Large intestine (tissue), 3 donors: ENCODE measurements at regions not wholly inside any gene's neighbourhood (a gene's known extent, or its start where the extent isn't known, plus 50 kb on each side); places are given as distances from the start of the nearest gene placed in this dataset.
A peak's percentile ranks its signal among the peaks of the same experiment; 100 is the strongest.
"Not testable (repeated sequence)": the region's sequence is repeated elsewhere in the genome, so short reads cannot be mapped to it uniquely, and the experiment has no call there.

Experiments
- DNase-seq, 2 donors: peaks; one replicate each; pipeline versions ENCODE4 v3.0.0 to v3.0.0-alpha.2; 2013
- H3K27ac ChIP-seq: one replicate; pipeline ENCODE4 v1.5.1; 2013; ENCODE audit warnings: low read length
- H3K27me3 ChIP-seq: 2 replicates; pipeline ENCODE4 v1.6.1; 2013; ENCODE audit warnings: low read length; ENCODE audit not compliant: control insufficient read depth, insufficient read depth
- H3K36me3 ChIP-seq: 2 replicates; pipeline ENCODE4 v1.6.1; 2013; ENCODE audit warnings: low read length; ENCODE audit not compliant: control insufficient read depth, insufficient read depth
- H3K4me1 ChIP-seq: one replicate; pipeline ENCODE4 v1.6.1; 2013; ENCODE audit warnings: low read length; ENCODE audit not compliant: control insufficient read depth, insufficient read depth
- H3K4me3 ChIP-seq: one replicate; pipeline ENCODE4 v1.5.1; 2013; ENCODE audit warnings: low read length
- H3K9me3 ChIP-seq: one replicate; pipeline ENCODE4 v1.6.1; 2013; ENCODE audit warnings: mild to moderate bottlenecking, low read depth, low read length, moderate library complexity; ENCODE audit not compliant: control insufficient read depth
- WGBS: methylation state at CpG from one replicate; pipeline ENCODE4 v1.1.5; 2013; ENCODE audit warnings: low lambda C conversion rate; ENCODE audit not compliant: insufficient coverage; 5-methylcytosine and 5-hydroxymethylcytosine counted together

DNA sequence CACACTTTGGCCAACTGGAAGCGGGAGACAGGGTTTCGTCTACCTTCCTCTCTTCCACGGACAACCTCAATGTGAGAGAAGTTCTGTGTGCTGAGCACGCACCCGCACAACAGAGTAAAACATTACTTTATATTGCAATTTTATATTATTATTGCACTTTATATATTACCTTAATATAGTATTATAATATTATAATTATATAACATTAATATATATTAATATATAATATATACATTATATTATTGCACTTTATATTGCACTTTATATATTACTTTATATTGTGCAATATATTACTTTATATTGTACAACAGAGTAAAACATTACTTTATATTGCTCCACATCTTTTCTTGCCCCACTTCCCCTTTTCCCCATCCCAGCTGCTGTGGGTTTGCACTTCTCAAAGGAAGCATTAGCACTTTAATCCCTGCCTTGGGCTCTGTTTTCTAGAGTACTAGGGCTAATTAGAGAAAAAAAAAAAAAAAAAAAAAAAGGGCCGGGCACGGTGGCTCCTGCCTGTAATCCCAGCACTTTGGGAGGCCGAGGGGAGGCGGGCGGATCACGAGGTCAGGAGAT is 76.4 kb upstream of the SLC4A7 start:
- Histone ChIP-seq H3K4me3 (no peak overlapping the region), H3K36me3 (no peaks in the 10 kb centered on the region), H3K27me3 (no peaks in the 10 kb centered on the region), H3K4me1 (no peaks in the 10 kb centered on the region), H3K9me3 (no peaks in the 10 kb centered on the region), H3K27ac (no peak overlapping the region)
- whole genome bisulfite sequencing = no CpG with 5 or more reads among the region's 11 CpGs
- no peak for DNase-seq

DNA sequence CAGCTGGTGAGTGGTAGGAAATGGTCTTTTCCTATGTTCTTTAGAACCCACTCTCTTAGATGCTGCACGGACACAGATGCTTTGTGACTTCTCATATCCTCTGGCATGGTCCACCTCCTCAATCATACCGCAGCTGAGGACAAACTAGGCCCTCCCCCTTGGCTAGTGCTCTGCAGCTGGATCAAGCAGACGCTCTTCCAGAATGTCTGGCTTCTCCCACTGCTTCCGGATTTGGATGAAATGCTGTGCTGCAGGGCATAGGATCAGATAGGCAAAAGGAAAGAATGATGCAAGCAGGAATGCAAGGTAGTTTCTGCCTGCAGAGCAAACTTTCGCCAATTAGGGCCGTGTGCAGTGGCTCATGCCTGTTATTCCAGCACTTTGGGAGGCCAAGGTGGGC is 75.7 kb upstream of the SLC4A7 start:
- WGBS = no CpG with 5 or more reads among the region's 6 CpGs
- Histone ChIP-seq H3K4me1 (no peaks in the 10 kb centered on the region), H3K27ac (no peak overlapping the region), H3K4me3 (no peak overlapping the region), H3K27me3 (no peaks in the 10 kb centered on the region), H3K9me3 (no peaks in the 10 kb centered on the region), H3K36me3 (no peaks in the 10 kb centered on the region)
- peak; percentile 16 to 24 for DNase-seq

DNA sequence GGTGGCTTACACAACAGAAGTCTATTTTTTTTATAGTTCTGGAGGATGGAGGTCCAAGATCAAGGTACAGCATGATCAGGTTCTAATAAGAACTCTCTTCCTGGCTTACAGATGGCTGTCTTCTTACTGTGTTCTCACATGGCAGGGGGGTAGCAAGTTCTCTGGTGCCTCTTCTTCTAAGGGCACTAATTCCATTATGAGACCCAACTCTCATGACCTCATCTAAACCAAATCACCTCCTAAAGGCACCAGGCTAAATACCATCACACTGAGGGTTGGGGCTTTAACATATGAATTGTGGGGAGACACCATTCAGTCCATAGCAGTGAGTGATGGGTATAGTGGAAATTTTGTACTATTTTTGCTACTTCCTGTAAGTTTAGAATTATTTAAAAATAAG is 75.2 kb upstream of the SLC4A7 start:
- no peak overlapping the region for H3K27ac ChIP-seq

DNA sequence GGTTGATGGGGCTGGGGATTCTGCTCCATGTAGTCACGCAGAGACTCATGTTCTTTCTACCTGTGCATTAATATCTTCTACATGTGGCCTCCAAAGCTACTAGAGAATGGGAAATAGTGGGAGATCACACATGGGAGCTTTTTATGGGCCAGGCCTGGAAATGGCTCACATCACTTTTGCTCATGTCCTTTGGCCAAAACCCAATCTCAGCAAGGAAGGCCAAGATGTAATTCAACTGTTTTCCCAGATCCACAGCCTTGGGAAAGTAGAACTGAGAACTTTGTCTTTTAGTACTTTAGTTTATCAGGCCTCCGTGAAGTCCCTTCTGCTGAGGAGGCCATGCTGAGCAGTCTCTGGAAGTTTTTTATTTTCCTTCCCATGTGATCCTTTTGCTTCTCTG is 73.2 kb upstream of the SLC4A7 start:
- no peak overlapping the region for H3K4me3 ChIP-seq
- H3K27ac ChIP-seq = no peak overlapping the region
- H3K9me3 ChIP-seq = no peaks in the 10 kb centered on the region
- H3K4me1 ChIP-seq = no peaks in the 10 kb centered on the region
- H3K36me3 ChIP-seq = no peaks in the 10 kb centered on the region
- H3K27me3 ChIP-seq = no peaks in the 10 kb centered on the region
- DNase-seq = no peak
- WGBS = no CpG with 5 or more reads among the region's 2 CpGs

More for the DNA sequence above, 75.2 kb upstream of the SLC4A7 start:
- Histone ChIP-seq H3K4me3 (no peak overlapping the region), H3K4me1 (no peaks in the 10 kb centered on the region), H3K36me3 (no peaks in the 10 kb centered on the region), H3K9me3 (no peaks in the 10 kb centered on the region), H3K27me3 (no peaks in the 10 kb centered on the region)
- no peak for DNase-seq

DNA sequence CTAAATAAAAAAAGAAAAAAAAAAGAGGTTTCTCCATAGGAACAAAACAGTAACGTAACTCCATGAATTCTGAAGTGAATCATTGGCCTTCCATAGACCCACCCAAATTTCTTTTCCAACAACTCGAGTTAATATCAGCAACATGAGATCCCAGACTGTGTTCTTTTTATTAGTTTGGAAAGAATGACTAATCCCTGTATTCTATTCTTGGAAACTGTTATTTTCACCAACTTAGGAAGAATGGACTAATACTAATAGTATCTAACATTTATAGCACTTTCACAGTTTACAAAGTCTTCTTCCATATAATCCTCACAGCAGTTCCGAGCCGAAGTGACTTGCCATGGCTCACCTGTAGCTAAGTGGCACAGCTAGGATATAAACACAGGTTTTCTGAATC is 72.7 kb upstream of the SLC4A7 start:
- no peak overlapping the region for H3K27ac ChIP-seq
- no peaks in the 10 kb centered on the region for H3K36me3 ChIP-seq
- 83% methylated on average over 1 of the region's 4 CpGs for WGBS

DNA sequence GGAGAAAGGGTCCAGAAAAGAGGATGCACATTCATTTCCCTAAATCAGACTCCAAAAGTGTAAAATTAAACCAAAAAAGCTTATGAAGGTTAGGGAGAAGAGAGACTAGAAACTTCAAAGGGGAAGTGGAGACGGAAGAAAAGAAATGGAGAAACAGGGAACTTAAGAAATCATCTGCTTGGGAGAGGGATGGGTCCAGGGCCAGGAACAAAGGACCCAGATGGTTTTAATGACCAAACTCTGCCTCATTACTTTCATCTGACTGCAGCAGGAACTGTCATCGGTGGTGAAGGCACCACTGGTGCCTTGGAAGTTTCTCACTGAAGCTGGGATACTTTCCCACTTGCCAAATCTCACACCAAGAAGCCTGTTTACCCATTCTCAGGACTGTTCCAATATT is 70.5 kb upstream of the SLC4A7 start:
- no peak overlapping the region for H3K27ac ChIP-seq
- 91% methylated on average over 1 of the region's 2 CpGs for WGBS
- no peaks in the 10 kb centered on the region for H3K36me3 ChIP-seq
- H3K4me1 ChIP-seq = no peaks in the 10 kb centered on the region
- no peak for DNase-seq
- H3K9me3 ChIP-seq = no peaks in the 10 kb centered on the region
- no peaks in the 10 kb centered on the region for H3K27me3 ChIP-seq
- no peak overlapping the region for H3K4me3 ChIP-seq

More for the DNA sequence above, 72.7 kb upstream of the SLC4A7 start:
- Histone ChIP-seq H3K4me1 (no peaks in the 10 kb centered on the region), H3K9me3 (no peaks in the 10 kb centered on the region), H3K27me3 (no peaks in the 10 kb centered on the region), H3K4me3 (no peak overlapping the region)
- no peak for DNase-seq

DNA sequence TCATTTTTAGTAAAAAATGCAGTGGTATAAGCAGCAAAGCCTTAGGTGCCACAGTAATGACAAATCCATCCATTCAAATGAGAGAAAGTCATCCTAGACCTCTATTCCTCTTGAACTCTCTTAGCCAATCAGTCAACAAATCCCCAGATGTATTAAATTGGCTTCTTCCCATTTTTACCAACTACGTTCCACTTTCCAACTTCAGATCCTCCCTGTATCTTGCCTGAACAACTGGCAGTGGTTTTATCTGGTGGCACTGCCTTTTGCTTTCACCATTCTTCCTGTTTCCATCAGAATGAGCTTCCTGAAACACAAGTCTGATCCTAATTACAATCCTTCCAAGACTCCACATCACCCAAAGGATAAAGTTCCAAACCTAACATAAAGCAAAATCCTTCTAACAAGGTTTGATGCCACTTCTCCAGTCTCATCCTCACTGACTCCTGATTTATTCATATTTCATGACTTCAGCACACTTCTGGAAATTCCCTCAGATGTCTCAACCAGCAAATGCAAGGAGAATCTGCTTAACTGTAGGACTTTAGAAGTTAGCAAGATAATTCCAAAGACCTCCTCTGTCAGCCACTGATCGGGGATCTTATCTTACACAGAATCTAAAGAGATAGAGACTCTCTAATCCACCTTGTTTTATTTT is 69.8 kb upstream of the SLC4A7 start:
- DNase-seq = no peak
- no peaks in the 10 kb centered on the region for H3K4me1 ChIP-seq
- 100% methylated on average over 1 of the region's 2 CpGs for WGBS
- no peaks in the 10 kb centered on the region for H3K36me3 ChIP-seq
- no peak overlapping the region for H3K27ac ChIP-seq
- no peak overlapping the region for H3K4me3 ChIP-seq
- no peaks in the 10 kb centered on the region for H3K9me3 ChIP-seq
- no peaks in the 10 kb centered on the region for H3K27me3 ChIP-seq

DNA sequence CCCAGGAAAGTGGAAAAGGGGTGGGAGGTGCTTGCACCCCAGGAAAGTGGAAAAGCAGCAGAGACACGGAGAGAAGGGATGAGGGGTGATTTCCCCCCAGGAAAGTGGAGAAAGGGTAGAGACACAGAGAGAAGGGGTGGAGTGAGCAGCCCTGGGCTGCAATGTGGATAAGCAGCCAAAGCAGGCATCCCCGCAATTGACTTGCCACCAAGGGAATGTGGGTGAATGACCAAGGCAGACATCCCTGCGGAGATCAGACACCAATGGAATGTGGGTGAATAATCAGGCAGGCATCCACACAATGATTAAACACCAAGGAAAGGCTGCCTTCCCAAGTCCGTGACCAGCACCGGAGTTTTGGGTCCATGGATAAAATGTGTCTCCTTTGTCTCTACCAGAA is 68.5 kb upstream of the SLC4A7 start:
- WGBS = 80% methylated on average over 1 of the region's 5 CpGs
- H3K4me3 ChIP-seq, H3K27ac ChIP-seq: not testable (repeated sequence)

DNA sequence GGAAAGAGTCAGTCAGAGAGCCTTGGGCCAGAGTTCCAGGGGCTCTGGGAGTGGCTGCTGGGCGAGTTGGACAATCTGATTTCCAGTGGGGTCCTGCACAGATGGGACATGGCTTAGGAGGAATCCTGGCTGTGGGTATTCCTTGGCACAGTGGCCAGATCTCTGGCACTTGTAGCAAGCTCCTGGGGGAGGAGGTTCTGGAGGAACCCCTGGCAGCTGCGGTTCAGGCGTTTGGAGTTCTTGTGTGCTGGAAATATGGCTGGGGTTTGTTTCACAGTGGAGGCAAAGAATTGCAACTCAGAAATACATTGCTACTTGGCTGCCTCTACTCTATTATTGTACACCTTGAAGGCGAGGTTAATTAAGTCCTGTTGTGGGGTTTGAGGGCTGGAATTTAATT is 67.2 kb upstream of the SLC4A7 start:
- H3K4me1 ChIP-seq, H3K4me3 ChIP-seq, DNase-seq, H3K27ac ChIP-seq, H3K27me3 ChIP-seq, H3K9me3 ChIP-seq, H3K36me3 ChIP-seq: not testable (repeated sequence)
- no CpG with 5 or more reads among the region's 4 CpGs for WGBS

More for the DNA sequence above, 68.5 kb upstream of the SLC4A7 start:
- not testable (repeated sequence) for H3K9me3 ChIP-seq, H3K4me1 ChIP-seq, H3K36me3 ChIP-seq, H3K27me3 ChIP-seq, DNase-seq

DNA sequence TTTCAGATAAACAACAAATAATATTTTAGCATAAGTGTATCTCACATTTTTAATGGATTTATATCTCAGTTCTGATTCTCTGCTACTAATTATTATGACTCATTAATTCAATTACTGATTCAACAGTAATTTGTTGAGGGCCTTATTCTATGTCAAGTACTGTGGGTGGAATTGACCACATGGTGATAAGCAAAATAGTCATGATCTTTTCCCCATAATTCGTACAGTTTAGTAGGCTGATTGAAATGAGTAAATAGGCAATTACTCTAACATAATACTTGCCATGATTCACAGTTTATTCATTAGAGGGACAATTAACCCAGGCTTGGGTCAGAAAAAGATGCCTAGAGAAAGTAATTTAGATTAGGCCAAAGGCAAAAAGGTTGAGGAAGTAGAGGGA is 60.9 kb upstream of the SLC4A7 start:
- no CpG with 5 or more reads among the region's 1 CpG for WGBS
- Histone ChIP-seq H3K9me3 (no peaks in the 10 kb centered on the region), H3K27ac (no peak overlapping the region), H3K4me1 (no peaks in the 10 kb centered on the region), H3K27me3 (no peaks in the 10 kb centered on the region), H3K36me3 (no peaks in the 10 kb centered on the region), H3K4me3 (no peak overlapping the region)
- DNase-seq = no peak

DNA sequence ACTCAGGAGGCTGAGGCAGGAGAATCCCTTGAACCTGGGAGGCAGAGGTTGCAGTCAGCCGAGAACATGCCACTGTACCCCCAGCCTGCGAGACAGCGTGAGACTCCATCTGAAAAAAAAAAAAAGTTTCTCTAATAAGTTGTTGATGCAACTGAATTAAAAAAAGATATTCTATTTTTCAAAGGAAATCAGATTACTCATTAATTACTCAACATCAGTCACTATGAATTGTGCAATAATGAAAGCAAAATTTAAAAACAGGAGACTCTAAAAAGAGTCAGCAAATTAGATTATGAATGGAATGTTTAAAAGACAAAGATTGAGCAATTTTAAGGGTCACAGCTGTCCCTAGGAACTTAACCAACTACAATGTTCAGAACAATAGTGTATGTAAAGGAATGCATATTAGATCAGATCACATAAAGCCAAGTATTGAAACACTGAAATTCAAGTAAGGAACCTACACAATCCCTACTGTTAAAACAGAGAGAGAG is 60.2 kb upstream of the SLC4A7 start:
- H3K4me1 ChIP-seq = no peaks in the 10 kb centered on the region
- no peaks in the 10 kb centered on the region for H3K36me3 ChIP-seq
- no peak for DNase-seq
- no peaks in the 10 kb centered on the region for H3K27me3 ChIP-seq
- H3K9me3 ChIP-seq = no peaks in the 10 kb centered on the region
- H3K27ac ChIP-seq = no peak overlapping the region
- 100% methylated on average over 1 of the region's 3 CpGs for WGBS
- no peak overlapping the region for H3K4me3 ChIP-seq
